GM12873 (cell line): ENCODE measurements at regions not wholly inside any gene's neighbourhood (a gene's known extent, or its start where the extent isn't known, plus 50 kb on each side); places are given as distances from the start of the nearest gene placed in this dataset.

Experiments used
- TF ChIP-seq, protein P1 (sequence below): IDR thresholded peaks from 2 replicates; pipeline ENCODE4 v1.5.1; 2012; ENCODE audit warnings: low read depth, mild to moderate bottlenecking, moderate library complexity, low read length, control low read depth; ENCODE audit not compliant: insufficient read depth; ENCODE audit errors: missing control alignments

GRCh38 chr9:135394699-135395645 is 84.6 kb upstream of the PPP1R26 start:
- TF ChIP-seq, protein P1, sequence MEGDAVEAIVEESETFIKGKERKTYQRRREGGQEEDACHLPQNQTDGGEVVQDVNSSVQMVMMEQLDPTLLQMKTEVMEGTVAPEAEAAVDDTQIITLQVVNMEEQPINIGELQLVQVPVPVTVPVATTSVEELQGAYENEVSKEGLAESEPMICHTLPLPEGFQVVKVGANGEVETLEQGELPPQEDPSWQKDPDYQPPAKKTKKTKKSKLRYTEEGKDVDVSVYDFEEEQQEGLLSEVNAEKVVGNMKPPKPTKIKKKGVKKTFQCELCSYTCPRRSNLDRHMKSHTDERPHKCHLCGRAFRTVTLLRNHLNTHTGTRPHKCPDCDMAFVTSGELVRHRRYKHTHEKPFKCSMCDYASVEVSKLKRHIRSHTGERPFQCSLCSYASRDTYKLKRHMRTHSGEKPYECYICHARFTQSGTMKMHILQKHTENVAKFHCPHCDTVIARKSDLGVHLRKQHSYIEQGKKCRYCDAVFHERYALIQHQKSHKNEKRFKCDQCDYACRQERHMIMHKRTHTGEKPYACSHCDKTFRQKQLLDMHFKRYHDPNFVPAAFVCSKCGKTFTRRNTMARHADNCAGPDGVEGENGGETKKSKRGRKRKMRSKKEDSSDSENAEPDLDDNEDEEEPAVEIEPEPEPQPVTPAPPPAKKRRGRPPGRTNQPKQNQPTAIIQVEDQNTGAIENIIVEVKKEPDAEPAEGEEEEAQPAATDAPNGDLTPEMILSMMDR: no peak

- TF ChIP-seq, protein P1: no peak
These were observed 82.4 kb upstream of the PPP1R26 start for GRCh38 chr9:135397142-135397541.

DNA sequence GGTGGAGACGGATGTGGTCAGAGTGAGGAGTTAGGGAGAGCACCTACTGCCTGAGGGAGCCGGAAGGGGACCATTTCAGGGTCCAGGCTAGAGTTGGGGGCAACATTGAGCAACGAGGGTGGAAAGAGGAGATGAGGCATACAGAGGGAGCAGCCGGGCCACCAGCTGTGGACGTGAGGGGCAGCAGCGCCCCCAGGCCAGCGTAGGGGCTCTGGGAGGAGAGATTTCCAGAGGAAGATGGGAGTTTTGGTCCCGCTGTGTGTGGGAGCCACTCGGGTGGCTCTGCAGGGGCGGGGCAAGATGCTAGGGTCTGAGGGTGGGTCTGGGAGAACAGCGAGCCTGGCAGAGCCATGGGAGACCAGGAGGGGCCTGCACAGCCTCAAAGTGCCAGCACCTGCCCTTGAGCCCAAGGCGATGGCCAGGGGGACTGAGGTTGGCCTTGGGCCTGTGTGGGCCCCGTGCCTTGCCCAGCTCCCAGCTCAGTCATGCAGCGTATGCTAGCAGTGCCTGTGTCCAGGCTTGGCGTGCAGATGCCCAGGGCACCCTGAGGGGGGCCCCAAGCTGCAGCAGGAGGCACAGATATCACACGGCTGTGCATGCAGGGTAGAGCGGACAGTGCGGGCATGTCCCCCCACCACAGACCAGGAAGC is 80.5 kb upstream of the PPP1R26 start:
- TF ChIP-seq, protein P1: no peak

DNA sequence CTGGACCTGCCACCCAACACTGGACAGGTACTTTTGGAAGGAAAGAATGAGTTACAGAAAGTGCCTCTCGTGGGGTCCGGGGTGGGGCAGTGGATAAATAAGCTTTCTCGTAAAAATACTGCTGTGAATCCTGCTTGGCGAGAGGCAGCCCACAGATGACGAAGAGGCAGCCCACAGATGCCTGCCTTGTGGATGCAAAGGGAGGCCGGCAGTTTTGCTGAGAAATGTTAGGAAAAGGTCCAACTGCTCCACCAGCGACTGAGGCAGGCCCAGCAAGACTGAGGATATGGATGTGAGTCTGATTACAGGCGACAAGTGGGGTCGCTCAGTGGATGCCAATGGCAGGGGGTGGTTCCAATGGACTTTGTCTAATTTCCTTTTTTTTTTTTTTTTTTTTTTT is 79.1 kb upstream of the PPP1R26 start:
- TF ChIP-seq, protein P1: no peak

DNA sequence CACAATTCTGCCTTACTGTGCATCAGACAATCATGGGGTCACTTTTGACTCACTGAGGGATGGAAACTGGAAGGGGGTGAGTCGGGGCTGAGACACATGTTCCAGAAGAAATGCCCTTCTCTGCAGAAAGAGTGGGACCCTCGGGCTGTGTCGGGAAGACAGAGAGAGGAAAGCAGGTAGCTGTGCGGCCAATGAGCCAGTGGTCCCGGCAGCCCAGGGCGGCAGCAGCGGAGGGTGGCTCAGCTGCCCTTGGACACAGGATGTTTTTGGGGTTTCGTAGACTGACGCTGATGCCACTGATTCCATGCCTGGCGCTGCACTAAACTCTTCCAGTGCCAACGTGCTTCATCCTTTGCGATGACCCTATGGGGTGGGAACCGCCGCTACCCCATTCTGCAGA is 78.4 kb upstream of the PPP1R26 start:
- TF ChIP-seq, protein P1: no peak

GRCh38 chr9:135402048-135402738 is 77.4 kb upstream of the PPP1R26 start:
- TF ChIP-seq, protein P1: no peak
